Spleen (tissue), 11 donors: ENCODE measurements at regions not wholly inside any gene's neighbourhood (a gene's known extent, or its start where the extent isn't known, plus 50 kb on each side); places are given as distances from the start of the nearest gene placed in this dataset.

Experiments
- DNase-seq: peaks from one replicate; pipeline ENCODE4 v3.0.0-alpha.2; 2020
- H3K27ac ChIP-seq, 8 donors: fragments of 200-600 bp; sonication (generic) in 7 of 8; 1 replicate in 4 of 8; 2 replicates in 4 of 8; pipeline versions ENCODE4 v1.5.0 to v1.8.0; 2016 to 2021; ENCODE audit warnings: inconsistent platforms in 4 of 8, mild to moderate bottlenecking in 4 of 8, moderate library complexity in 1 of 8
- H3K27me3 ChIP-seq, 7 donors: fragments of 200-600 bp; sonication (generic) in 6 of 7; replicated peaks in 1 of 7; 1 replicate in 4 of 7; 2 replicates in 3 of 7; pipeline versions ENCODE4 v1.5.0 to v1.8.0; 2016 to 2021; ENCODE audit warnings: inconsistent platforms in 3 of 7, mild to moderate bottlenecking in 1 of 7
- H3K36me3 ChIP-seq, 6 donors: fragments of 200-600 bp; sonication (generic) in 5 of 6; 1 replicate in 4 of 6; 2 replicates in 2 of 6; pipeline versions ENCODE4 v1.5.0 to v1.8.0; 2016 to 2021; ENCODE audit warnings: inconsistent platforms in 2 of 6
- H3K4me1 ChIP-seq, 6 donors: fragments of 200-600 bp; sonication (generic) in 5 of 6; 1 replicate in 3 of 6; 2 replicates in 3 of 6; pipeline versions ENCODE4 v1.5.0 to v1.8.0; 2016 to 2021; ENCODE audit warnings: inconsistent platforms in 3 of 6
- H3K4me3 ChIP-seq, 8 donors: fragments of 200-600 bp; sonication (generic) in 7 of 8; 1 replicate in 4 of 8; 2 replicates in 4 of 8; pipeline versions ENCODE4 v1.5.0 to v1.8.0; 2016 to 2021; ENCODE audit warnings: inconsistent platforms in 4 of 8, mild to moderate bottlenecking in 4 of 8, moderate library complexity in 2 of 8
- H3K9me3 ChIP-seq, 8 donors: fragments of 200-600 bp; sonication (generic) in 7 of 8; 1 replicate in 4 of 8; 2 replicates in 4 of 8; pipeline versions ENCODE4 v1.5.0 to v1.8.0; 2016 to 2021; ENCODE audit warnings: inconsistent platforms in 4 of 8
- CTCF ChIP-seq, 11 experiments: fragments of 200-600 bp in 7 of 11; fragments of 450-650 bp in 4 of 11; sonication (generic) in 4 of 11; IDR thresholded peaks in 8 of 11; conservative IDR thresholded peaks in 3 of 11; 1 replicate in 7 of 11; 2 replicates in 4 of 11; pipeline versions ENCODE4 v1.4.0 to v1.8.0; 2016 to 2021; ENCODE audit warnings: antibody characterized with exemption in 11 of 11, inconsistent platforms in 4 of 11, mild to moderate bottlenecking in 1 of 11
- POLR2A ChIP-seq, 3 donors: fragments of 450-650 bp; IDR thresholded peaks; one replicate each; pipeline ENCODE4 v1.5.1; 2017; ENCODE audit warnings: antibody characterized with exemption in 3 of 3, mild to moderate bottlenecking in 1 of 3
- POLR2AphosphoS5 ChIP-seq, 3 donors: sonication (generic); formaldehyde crosslinking; IDR thresholded peaks; one replicate each; pipeline ENCODE4 v1.5.1; 2017; ENCODE audit warnings: antibody characterized with exemption in 3 of 3
- WGBS, 5 donors: extraction: QIAGEN DNeasy Blood & Tissue Kit in 3 of 5; methylation state at CpG; one replicate each; pipeline versions ENCODE4 v1.1.5 to v1.1.7; 2013 to 2018; 5-methylcytosine and 5-hydroxymethylcytosine counted together
- intact Hi-C: fragments of 100-400 bp; cut with DNase I; formaldehyde crosslinking; loops from one replicate; pipeline ENCODE4 v1.15.0; 2023; ENCODE audit warnings: low total_unique reads
- donor health status: healthy with polysubstance abuse.
- donor health status: DM: no; HTN: no; CAD: no; lungs with moderate emphysema.
- donor health status: DM: no; HTN: no; CAD: no.
- donor health status: Bipolar disorder and iron deficiency.
- donor health status: healthy.
- donor health status: DM: no; HTN: no; CAD: no.
- donor health status: DM: yes; HTN: yes; CAD: no.

GRCh38 chr15:95132774-95133173, 901.4 kb downstream of the MCTP2 start:
- Histone ChIP-seq H3K9me3 (no peaks in the 10 kb centered on the region), H3K36me3 (no peaks in the 10 kb centered on the region), H3K4me3 (no peak overlapping the region), H3K27ac (peak overlapping the region in 7 of 8 donors; percentile 28 to 82 (median 72)), H3K27me3 (no peaks in the 10 kb centered on the region), H3K4me1 (peaks cover 8 to 44% (median 23%) of the 10 kb centered on the region in 6 donors)
- intact Hi-C loops: loop anchor here (10.0 kb wide), 1 partner anchor 122 kb away; no protein-coding TSS in a partner anchor
- WGBS, 5 donors: 57 to 96% (median 76%) methylated on average over 1 of the region's 1 CpG
- TF ChIP-seq CTCF (IDR thresholded peaks at IDR 0.05 in 8 of 11, conservative IDR thresholded peaks at IDR 0.05 in 3 of 11) (no peak), POLR2A (IDR thresholded peaks at IDR 0.05) (no peak), POLR2AphosphoS5 (IDR thresholded peaks at IDR 0.05) (no peak)
- no peak for DNase-seq

- peaks cover 8 to 31% (median 20%) of the 10 kb centered on the region in 6 donors for H3K4me1 ChIP-seq
- H3K9me3 ChIP-seq: no peaks in the 10 kb centered on the region
- intact Hi-C loops: loop anchor here (10.0 kb wide), 1 partner anchor 120 kb away; no protein-coding TSS in a partner anchor
- no peaks in the 10 kb centered on the region for H3K36me3 ChIP-seq
- H3K27ac ChIP-seq: peak overlapping the region in 6 of 8 donors; percentile 6 to 82 (median 56)
- WGBS, 5 donors: 9 to 18% (median 15%) methylated on average over 4 of the region's 4 CpGs
- no peak for DNase-seq
- H3K4me3 ChIP-seq: no peak overlapping the region
- TF ChIP-seq POLR2A (IDR thresholded peaks at IDR 0.05) (no peak), POLR2AphosphoS5 (IDR thresholded peaks at IDR 0.05) (no peak), CTCF (IDR thresholded peaks at IDR 0.05 in 8 of 11, conservative IDR thresholded peaks at IDR 0.05 in 3 of 11) (no peak)
- no peaks in the 10 kb centered on the region for H3K27me3 ChIP-seq
These were observed 903.2 kb downstream of the MCTP2 start for GRCh38 chr15:95134431-95135110.

- no peaks in the 10 kb centered on the region for H3K27me3 ChIP-seq
- no peak for DNase-seq
- WGBS, 5 donors: 88 to 94% (median 89%) methylated on average over 3 of the region's 3 CpGs
- no peak overlapping the region for H3K27ac ChIP-seq
- H3K36me3 ChIP-seq: no peaks in the 10 kb centered on the region
- no peaks in the 10 kb centered on the region for H3K9me3 ChIP-seq
- TF ChIP-seq POLR2AphosphoS5 (IDR thresholded peaks at IDR 0.05) (no peak), POLR2A (IDR thresholded peaks at IDR 0.05) (no peak), CTCF (IDR thresholded peaks at IDR 0.05 in 8 of 11, conservative IDR thresholded peaks at IDR 0.05 in 3 of 11) (no peak)
- intact Hi-C loops: loop anchor here (10.0 kb wide), 1 partner anchor 116 kb away; no protein-coding TSS in a partner anchor
- H3K4me1 ChIP-seq: peaks cover 0 to 10% (median 4%) of the 10 kb centered on the region in 6 donors
- no peak overlapping the region for H3K4me3 ChIP-seq
These were observed 907.4 kb downstream of the MCTP2 start for GRCh38 chr15:95138604-95139270.

- DNase-seq: no peak
- no peak overlapping the region for H3K27ac ChIP-seq
- H3K9me3 ChIP-seq: no peaks in the 10 kb centered on the region
- H3K36me3 ChIP-seq: no peaks in the 10 kb centered on the region
- WGBS, 5 donors: 74 to 82% (median 79%) methylated on average over 2 of the region's 2 CpGs
- no peaks in the 10 kb centered on the region for H3K27me3 ChIP-seq
- no peak for TF ChIP-seq POLR2AphosphoS5 (IDR thresholded peaks at IDR 0.05)
- TF ChIP-seq CTCF (IDR thresholded peaks at IDR 0.05 in 8 of 11, conservative IDR thresholded peaks at IDR 0.05 in 3 of 11): no peak
- no peak for TF ChIP-seq POLR2A (IDR thresholded peaks at IDR 0.05)
- no peaks in the 10 kb centered on the region for H3K4me1 ChIP-seq
- intact Hi-C loops: no loop called here
- H3K4me3 ChIP-seq: no peak overlapping the region
These were observed 910.1 kb downstream of the MCTP2 start for GRCh38 chr15:95141486-95141885.
